ENCODE measurements at regions not wholly inside any gene's neighbourhood (a gene's known extent, or its start where the extent isn't known, plus 50 kb on each side); places are given as distances from the start of the nearest gene placed in this dataset.

GRCh38 chr6:40326714-40327421, 260.3 kb downstream of the LRFN2 start:
- Histone ChIP-seq H3K27ac (no peak overlapping the region), H3K36me3 (replicated peaks) (no peaks in the 10 kb centered on the region), H3K4me3 (ENCODE audit: low read depth, low read length) (no peak overlapping the region), H3K27me3 (replicated peaks) (no peaks in the 10 kb centered on the region)
- DNase-seq, result no peak
- TF ChIP-seq CTCF (IDR thresholded peaks at IDR 0.05; ENCODE audit: low read depth, low read length, missing control alignments), result no peak
- in situ Hi-C loops (cut with HindIII; ENCODE audit: low pct_ligation_motif_present, low sequenced_read_pairs), result no loop called here

GRCh38 chr6:40325791-40326190, 261.4 kb downstream of the LRFN2 start:
- Histone ChIP-seq H3K4me3 (ENCODE audit: low read depth, low read length) (no peak overlapping the region), H3K27me3 (replicated peaks) (no peaks in the 10 kb centered on the region), H3K36me3 (replicated peaks) (no peaks in the 10 kb centered on the region), H3K27ac (no peak overlapping the region)
- no peak for DNase-seq
- no peak for TF ChIP-seq CTCF (IDR thresholded peaks at IDR 0.05; ENCODE audit: low read depth, low read length, missing control alignments)
- in situ Hi-C loops (cut with HindIII; ENCODE audit: low pct_ligation_motif_present, low sequenced_read_pairs), result no loop called here

GRCh38 chr6:40325041-40325440, 262.1 kb downstream of the LRFN2 start:
- Histone ChIP-seq H3K4me3 (ENCODE audit: low read depth, low read length) (no peak overlapping the region), H3K27me3 (replicated peaks) (no peaks in the 10 kb centered on the region), H3K27ac (no peak overlapping the region), H3K36me3 (replicated peaks) (no peaks in the 10 kb centered on the region)
- in situ Hi-C loops (cut with HindIII; ENCODE audit: low pct_ligation_motif_present, low sequenced_read_pairs), result no loop called here
- DNase-seq, result no peak
- TF ChIP-seq CTCF (IDR thresholded peaks at IDR 0.05; ENCODE audit: low read depth, low read length, missing control alignments), result no peak

GRCh38 chr6:40323881-40324634, 263.1 kb downstream of the LRFN2 start:
- Histone ChIP-seq H3K27ac (no peak overlapping the region), H3K27me3 (replicated peaks) (no peaks in the 10 kb centered on the region), H3K4me3 (ENCODE audit: low read depth, low read length) (no peak overlapping the region), H3K36me3 (replicated peaks) (no peaks in the 10 kb centered on the region)
- no peak for DNase-seq
- no peak for TF ChIP-seq CTCF (IDR thresholded peaks at IDR 0.05; ENCODE audit: low read depth, low read length, missing control alignments)
- in situ Hi-C loops (cut with HindIII; ENCODE audit: low pct_ligation_motif_present, low sequenced_read_pairs), result no loop called here

- TF ChIP-seq CTCF (IDR thresholded peaks at IDR 0.05; ENCODE audit: low read depth, low read length, missing control alignments), result no peak
- H3K36me3 ChIP-seq (replicated peaks), result no peaks in the 10 kb centered on the region
- no peak overlapping the region for H3K4me3 ChIP-seq (ENCODE audit: low read depth, low read length)
- DNase-seq, result no peak
- H3K27me3 ChIP-seq (replicated peaks), result no peaks in the 10 kb centered on the region
- in situ Hi-C loops (cut with HindIII; ENCODE audit: low pct_ligation_motif_present, low sequenced_read_pairs), result no loop called here
- H3K27ac ChIP-seq, result no peak overlapping the region
Observed at GRCh38 chr6:40322336-40322735, 264.8 kb downstream of the LRFN2 start.

All from brain microvascular endothelial cell (primary cell).